ENCODE measurements at regions not wholly inside any gene's neighbourhood (a gene's known extent, or its start where the extent isn't known, plus 50 kb on each side); places are given as distances from the start of the nearest gene placed in this dataset.

GRCh38 chr4:20408611-20409010, 156.9 kb downstream of the SLIT2 start:
- H3K27me3 ChIP-seq (ENCODE audit: control insufficient read depth, insufficient read depth, low read length): no peaks in the 10 kb centered on the region
- no peak overlapping the region for H3K4me3 ChIP-seq (ENCODE audit: low read depth in 2 of 2, low read length in 2 of 2)
- ATAC-seq (no peak), DNase-seq (ENCODE audit: low read depth, low spot score) (no peak)
- H3K36me3 ChIP-seq (ENCODE audit: control insufficient read depth, insufficient read depth, low read length): no peaks in the 10 kb centered on the region
- ChIA-PET CTCF (no interaction called here), POLR2A (no interaction called here)
- no peaks in the 10 kb centered on the region for H3K4me1 ChIP-seq (ENCODE audit: control insufficient read depth, insufficient read depth, low read length)
- no peak overlapping the region for H3K27ac ChIP-seq (ENCODE audit: low read length)
- no peak for TF ChIP-seq SIN3A (IDR thresholded peaks at IDR 0.05; ENCODE audit: borderline replicate concordance, insufficient read depth, low read depth, low read length)
- no peak for TF ChIP-seq REST (IDR thresholded peaks at IDR 0.05; ENCODE audit: insufficient read depth in 1 of 2, low read depth in 2 of 2, low read length in 1 of 2)
- in situ Hi-C loops (cut with HindIII; ENCODE audit: low pct_unique_long_range_greater_than_20kb, low sequenced_read_pairs) (no loop called here), intact Hi-C loops (cut with micrococcal nuclease; ENCODE audit: unreplicated experiment) (no loop called here)
- BruUV-seq (replicated peaks): no TSS peak
- no peaks in the 10 kb centered on the region for H3K9me3 ChIP-seq (ENCODE audit: control insufficient read depth, insufficient read depth, low read depth, low read length)

- intact Hi-C loops (cut with micrococcal nuclease; ENCODE audit: unreplicated experiment) (no loop called here), in situ Hi-C loops (cut with HindIII; ENCODE audit: low pct_unique_long_range_greater_than_20kb, low sequenced_read_pairs) (no loop called here)
- BruUV-seq (replicated peaks): no TSS peak
Observed at GRCh38 chr4:20412072-20412471, 160.4 kb downstream of the SLIT2 start.

More at GRCh38 chr4:20412072-20412471, 160.4 kb downstream of the SLIT2 start:
- H3K27me3 ChIP-seq (ENCODE audit: control insufficient read depth, insufficient read depth, low read length): no peaks in the 10 kb centered on the region
- no peak overlapping the region for H3K4me3 ChIP-seq (ENCODE audit: low read depth in 2 of 2, low read length in 2 of 2)
- no peaks in the 10 kb centered on the region for H3K4me1 ChIP-seq (ENCODE audit: control insufficient read depth, insufficient read depth, low read length)
- ChIA-PET POLR2A (no interaction called here), CTCF (no interaction called here)
- TF ChIP-seq REST (IDR thresholded peaks at IDR 0.05; ENCODE audit: insufficient read depth in 1 of 2, low read depth in 2 of 2, low read length in 1 of 2): no peak
- no peak for TF ChIP-seq POLR2AphosphoS5 (IDR thresholded peaks at IDR 0.05; ENCODE audit: low read depth, low read length)
- TF ChIP-seq CTCF (IDR thresholded peaks at IDR 0.05): no peak
- no peak for TF ChIP-seq SIN3A (IDR thresholded peaks at IDR 0.05; ENCODE audit: borderline replicate concordance, insufficient read depth, low read depth, low read length)
- no peak for TF ChIP-seq TCF7L2 (IDR thresholded peaks at IDR 0.05; ENCODE audit: low read depth, low read length)
- H3K27ac ChIP-seq (ENCODE audit: low read length): no peak overlapping the region
- no peaks in the 10 kb centered on the region for H3K36me3 ChIP-seq (ENCODE audit: control insufficient read depth, insufficient read depth, low read length)
- no peak for DNase-seq (ENCODE audit: low read depth, low spot score)
- H3K9me3 ChIP-seq (ENCODE audit: control insufficient read depth, insufficient read depth, low read depth, low read length): no peaks in the 10 kb centered on the region
- ATAC-seq: no peak
